HG02759 (cell line): ENCODE measurements at regions not wholly inside any gene's neighbourhood (a gene's known extent, or its start where the extent isn't known, plus 50 kb on each side); places are given as distances from the start of the nearest gene placed in this dataset.
"Not testable (repeated sequence)": the region's sequence is repeated elsewhere in the genome, so short reads cannot be mapped to it uniquely, and the experiment has no call there.

Experiments used
- ATAC-seq: cut with Tn5 transposase; IDR thresholded peaks from one replicate; pipeline ENCODE4 v1.9.1; 2021; ENCODE audit warnings: mild to moderate bottlenecking, moderate library complexity; ENCODE audit not compliant: unreplicated experiment

- ATAC-seq: no peak
Observed at GRCh38 chr2:184053326-184053725, 545.0 kb upstream of the ZNF804A start.

- ATAC-seq: not testable (repeated sequence)
Observed at GRCh38 chr2:184054419-184054818, 543.9 kb upstream of the ZNF804A start.

- ATAC-seq: no peak
Observed at GRCh38 chr2:184057910-184058309, 540.4 kb upstream of the ZNF804A start.

GRCh38 chr2:184060268-184060667, 538.1 kb upstream of the ZNF804A start:
- not testable (repeated sequence) for ATAC-seq

DNA sequence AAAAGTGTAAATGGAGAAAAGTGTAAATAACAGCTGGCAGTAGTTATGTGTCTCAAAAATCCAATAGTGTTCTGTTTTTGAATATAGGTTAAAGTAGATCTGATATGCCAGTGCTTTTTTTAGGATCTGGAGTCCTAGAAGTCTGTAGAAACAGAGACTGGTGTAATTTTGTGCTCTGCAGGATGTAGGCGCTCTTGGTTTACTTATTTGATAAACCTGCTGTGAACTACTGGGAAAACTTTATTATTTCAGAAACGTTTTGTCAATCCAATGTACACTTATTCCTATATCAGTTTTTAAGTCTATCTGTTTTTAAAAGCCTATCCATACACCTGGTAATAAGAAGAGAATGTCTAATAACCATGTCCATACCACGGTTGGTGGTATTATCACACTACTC, 530.8 kb upstream of the ZNF804A start:
- no peak for ATAC-seq

GRCh38 chr2:184072470-184072869, 525.9 kb upstream of the ZNF804A start:
- ATAC-seq: no peak

GRCh38 chr2:184078496-184078895, 519.8 kb upstream of the ZNF804A start:
- no peak for ATAC-seq

DNA sequence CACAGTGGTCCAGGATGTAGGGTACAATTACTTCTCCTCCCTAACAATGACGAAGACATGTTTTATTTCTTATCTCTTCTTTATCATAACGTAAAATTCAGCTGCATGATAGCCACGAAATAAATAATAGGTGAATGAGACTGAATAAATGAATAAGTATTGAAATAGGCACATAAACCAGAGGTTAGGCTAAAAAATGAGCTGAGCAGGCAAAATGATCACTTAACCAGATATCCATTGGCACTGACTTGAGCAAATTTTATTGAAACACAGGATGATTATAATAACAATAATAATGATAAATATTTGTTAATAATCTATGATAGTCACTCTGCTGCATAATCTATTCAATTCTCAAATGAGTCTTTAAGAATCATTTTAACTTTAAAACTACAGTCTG, 506.9 kb upstream of the ZNF804A start:
- no peak for ATAC-seq

DNA sequence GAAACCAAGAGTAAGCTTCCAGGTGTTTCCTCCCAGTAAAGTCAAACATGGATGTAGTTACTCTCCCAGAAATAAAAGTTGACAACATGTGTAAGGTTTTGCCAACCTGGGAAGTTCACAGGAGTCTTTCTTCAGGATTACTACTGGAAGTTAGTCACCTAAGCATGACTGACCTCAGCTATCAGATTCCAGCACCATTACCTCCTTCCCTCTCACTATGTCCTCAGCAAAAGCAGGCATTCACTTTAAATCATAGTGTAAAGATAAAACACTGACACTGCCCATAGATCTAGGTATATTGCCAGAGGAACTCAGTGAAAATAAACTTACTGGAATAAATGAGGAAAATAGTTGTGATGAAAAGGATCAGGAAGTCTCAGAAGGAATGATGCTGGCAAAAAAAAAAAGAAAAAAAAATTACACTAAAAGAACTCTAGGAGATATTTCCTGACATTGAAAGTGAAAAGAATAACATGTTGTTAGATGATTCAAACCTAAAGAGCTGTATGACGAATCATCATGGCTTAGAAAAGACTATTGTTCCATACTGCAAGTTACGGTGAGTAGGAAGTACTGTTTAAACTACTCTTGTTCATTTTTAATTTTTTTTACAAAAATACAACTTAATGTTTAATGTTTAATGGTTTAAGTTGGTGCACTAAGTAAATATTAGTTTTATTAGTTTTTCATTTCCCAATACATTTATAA, 484.5 kb upstream of the ZNF804A start:
- no peak for ATAC-seq

DNA sequence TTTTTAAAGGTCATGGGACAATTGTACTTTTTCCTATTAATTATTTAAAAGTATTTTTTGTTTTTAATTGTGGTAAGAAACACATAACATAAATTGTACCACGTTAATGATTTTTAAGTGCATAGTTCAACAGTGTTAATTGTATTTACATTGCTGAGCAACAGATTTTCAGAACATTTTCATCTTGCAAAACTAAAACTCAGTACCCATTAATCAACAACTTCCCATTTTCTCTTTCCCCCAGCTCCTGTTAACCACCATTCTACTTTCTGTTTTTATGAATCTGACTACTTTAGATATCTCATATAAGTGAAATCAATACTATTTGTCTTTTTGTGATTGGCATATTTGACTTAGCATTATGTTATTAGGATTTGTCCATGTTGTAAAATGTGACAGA, 483.9 kb upstream of the ZNF804A start:
- ATAC-seq: no peak

- ATAC-seq: no peak
Observed at GRCh38 chr2:184119989-184120800, 478.1 kb upstream of the ZNF804A start.

- ATAC-seq: no peak
Observed at GRCh38 chr2:184125867-184126266, 472.5 kb upstream of the ZNF804A start.

GRCh38 chr2:184129073-184129472, 469.3 kb upstream of the ZNF804A start:
- ATAC-seq: no peak

DNA sequence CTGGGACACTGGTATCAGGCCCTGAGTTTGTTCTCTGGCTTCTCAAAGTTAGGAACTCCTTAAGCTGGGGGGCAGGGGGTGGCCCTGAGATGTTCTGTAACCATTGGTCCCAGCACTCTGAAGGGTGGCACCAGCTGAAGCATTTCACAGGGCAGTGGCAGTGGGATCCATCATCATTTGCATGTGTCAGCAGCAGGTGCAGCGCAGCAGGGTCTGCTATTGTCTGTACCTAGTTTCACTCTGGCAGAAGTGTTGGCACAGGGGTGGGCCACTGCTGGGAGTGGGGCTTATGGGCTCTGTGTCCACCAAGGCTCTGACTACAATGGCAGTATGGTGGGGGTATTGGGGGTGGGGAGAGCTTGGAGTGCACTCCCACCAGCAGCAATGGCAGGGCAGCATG, 460.4 kb upstream of the ZNF804A start:
- ATAC-seq: no peak

DNA sequence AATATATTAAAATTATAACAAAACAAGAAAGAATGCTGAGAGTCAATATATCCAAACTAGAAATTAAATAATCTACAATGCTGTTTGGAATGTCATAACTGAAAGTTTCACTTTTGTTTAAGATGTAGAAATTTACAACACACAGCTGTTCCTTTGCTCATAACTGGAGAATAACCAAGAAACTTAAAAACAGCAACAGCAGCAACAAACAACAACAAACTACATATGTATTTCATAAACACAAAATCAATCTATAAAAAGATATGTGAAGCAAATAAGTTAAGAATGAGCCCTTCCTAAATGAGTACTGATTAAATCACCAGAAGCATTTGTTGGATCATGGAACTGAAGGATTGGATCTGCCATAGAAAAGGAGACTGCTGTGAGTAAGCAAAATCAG, 456.5 kb upstream of the ZNF804A start:
- ATAC-seq: no peak

DNA sequence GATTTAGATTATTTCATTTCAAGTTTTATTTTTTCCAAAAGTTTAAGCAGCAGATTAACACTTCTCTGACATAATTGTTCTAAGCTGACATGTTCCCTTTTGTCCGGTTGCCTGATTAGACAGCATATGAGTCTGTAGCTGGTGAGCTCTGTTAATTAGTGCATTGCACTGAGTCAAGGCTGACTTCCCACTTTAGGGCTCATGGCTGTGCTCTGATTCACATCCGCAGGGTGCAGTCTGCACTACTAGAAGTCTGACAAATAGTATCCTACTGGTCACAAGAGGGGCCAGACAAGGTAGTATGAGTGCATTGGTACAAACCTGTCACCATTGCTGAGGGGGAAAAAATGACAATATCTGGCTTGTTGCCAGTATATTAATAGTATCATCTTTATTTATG, 443.9 kb upstream of the ZNF804A start:
- no peak for ATAC-seq

DNA sequence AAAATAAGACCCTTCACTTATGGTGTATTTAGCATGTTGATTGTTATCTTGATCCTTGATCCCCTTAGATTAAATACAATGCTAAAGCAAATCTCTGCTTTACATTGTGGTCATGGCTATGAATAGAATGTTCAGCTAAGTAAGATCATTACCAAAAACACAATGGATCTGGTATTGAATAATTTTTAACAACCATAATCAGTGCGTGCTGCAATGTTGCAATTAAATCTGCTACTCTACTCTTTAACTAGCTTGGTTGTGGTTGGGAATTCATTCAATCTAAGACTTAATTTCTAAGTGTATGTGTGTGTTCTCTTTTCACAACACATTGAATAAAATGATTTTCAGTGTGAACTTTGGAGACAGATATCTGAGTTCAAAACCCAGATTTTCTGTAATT, 442.5 kb upstream of the ZNF804A start:
- no peak for ATAC-seq

GRCh38 chr2:184157141-184157540, 441.2 kb upstream of the ZNF804A start:
- no peak for ATAC-seq

DNA sequence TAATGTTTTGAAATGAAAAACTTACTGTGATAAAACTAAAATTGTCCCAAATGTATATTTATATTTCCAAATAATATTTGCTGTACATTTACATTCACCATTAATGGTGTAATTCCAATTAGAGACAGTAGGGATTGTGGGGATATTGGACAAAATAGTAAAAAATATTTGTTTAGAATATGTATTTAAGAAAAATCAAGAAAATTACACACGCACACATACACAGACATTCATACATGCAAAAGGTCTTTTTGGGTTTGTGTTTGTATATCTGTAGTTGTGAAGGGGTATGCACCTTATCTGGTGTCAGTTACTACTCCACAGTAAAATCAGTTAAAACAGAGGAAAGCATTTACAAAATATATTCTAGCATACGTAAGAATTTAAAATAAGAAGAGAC, 435.9 kb upstream of the ZNF804A start:
- ATAC-seq: no peak

DNA sequence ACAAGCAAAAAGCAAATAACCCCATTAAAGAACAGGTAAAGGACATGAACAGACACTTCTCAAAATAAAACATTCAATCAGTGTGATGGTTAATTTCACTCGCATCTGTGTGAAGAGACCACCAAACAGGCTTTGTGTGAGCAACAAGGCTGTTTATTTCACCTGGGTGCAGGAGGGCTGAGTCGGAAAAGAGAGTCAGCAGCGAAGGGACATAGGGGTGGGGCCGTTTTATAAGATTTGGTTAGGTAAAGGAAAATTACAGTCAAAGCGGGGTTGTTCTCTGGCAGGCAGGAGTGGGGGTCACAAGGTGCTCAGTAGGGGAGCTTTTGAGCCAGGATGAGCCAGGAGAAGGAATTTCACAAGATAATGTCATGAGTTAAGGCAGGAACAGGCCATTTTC, 429.5 kb upstream of the ZNF804A start:
- ATAC-seq: not testable (repeated sequence)

DNA sequence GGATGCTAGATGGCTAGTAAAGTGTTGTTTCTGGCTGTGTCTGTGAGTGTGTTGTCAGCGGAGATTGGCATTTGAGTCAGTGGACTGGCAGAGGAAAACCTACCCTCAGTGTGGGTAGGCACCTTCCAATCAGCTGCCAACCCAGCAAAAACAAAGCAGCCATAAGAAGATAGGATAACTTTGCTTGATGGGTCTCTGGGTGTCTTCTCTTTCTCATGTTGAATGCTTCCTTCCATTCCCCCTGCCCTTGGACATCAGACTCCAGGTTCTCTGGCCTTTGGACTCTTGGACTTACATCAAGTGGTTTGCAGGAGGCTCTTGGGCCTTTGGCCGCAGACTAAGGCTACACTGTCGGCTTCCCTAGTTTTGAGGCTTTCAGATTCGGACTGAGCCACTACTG, 429.0 kb upstream of the ZNF804A start:
- ATAC-seq: no peak

DNA sequence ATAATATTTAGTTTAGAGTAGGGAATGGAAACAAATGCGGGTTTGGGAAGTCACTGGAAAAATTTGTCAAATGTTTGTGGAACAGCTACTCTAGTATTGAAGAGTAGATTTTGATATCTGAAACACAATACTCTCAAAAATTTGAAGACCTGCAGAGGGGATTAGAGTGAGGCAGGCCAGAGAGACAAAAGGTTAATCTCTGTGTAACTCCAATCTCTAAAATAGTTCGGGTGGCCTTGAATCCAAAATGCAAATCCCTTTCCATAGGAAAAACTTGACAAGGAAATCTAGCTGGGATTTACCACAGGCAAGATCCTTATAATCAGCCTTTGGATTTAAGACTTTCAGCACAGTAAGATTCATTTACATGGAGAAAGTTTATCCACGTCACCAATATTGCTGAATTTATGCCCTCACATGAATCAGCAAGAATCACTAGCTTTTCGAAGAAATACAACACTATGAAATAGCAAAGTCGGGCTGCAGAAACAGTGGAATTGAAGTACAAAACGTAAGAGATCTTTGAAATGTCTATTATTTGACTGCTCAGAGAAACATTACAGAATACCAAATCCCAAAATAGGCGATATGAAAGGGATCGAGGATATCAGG, 423.7 kb upstream of the ZNF804A start:
- no peak for ATAC-seq
